ENCODE measurements at regions not wholly inside any gene's neighbourhood (a gene's known extent, or its start where the extent isn't known, plus 50 kb on each side); places are given as distances from the start of the nearest gene placed in this dataset.

DNA sequence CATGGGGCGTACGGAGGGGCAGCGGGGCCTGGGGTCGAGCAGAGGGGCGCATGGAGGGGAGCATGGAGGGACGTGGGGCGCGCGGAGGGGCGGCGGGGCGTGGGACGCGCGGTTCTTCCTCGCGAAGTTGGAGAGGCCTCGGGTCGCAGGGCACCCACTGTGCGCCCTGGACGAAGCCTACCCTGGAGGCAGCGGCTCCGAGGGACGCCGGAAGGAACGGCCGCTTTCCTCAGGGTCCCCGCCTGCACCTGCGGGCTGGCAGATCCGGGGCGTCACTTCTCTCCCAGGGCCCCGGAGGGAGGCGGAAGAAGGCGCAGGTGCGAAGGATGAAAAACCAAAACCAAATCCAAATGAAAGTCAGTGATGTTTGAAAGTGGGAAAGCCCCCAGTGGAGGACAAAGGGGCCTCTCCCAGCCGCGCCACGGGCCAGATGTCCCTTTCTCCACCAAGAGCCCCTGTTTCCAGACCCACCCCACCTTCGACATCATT, 142.1 kb upstream of the PDE10A start:
- H3K4me3 ChIP-seq (ENCODE audit: control extremely low read depth in 1 of 5, extremely low read depth in 1 of 5, insufficient read depth in 1 of 5, low read depth in 2 of 5, low read length in 4 of 5): no peak overlapping the region
- no peaks in the 10 kb centered on the region for H3K36me3 ChIP-seq (replicated peaks in 1 of 2; ENCODE audit: control extremely low read depth in 1 of 2, control insufficient read depth in 1 of 2, extremely low read depth in 1 of 2, insufficient read depth in 2 of 2, low read length in 1 of 2)
- ATAC-seq (ENCODE audit: low read depth) (no peak), DNase-seq (no peak)
- POLR2A ChIA-PET: no interaction called here
- WGBS (ENCODE audit: insufficient coverage): 25% methylated on average over 38 of the region's 39 CpGs
- H4K20me1 ChIP-seq (ENCODE audit: control insufficient read depth, insufficient read depth, low read length, poor library complexity, severe bottlenecking): no peaks in the 10 kb centered on the region
- H3K9me3 ChIP-seq (ENCODE audit: control extremely low read depth in 1 of 3, control insufficient read depth in 2 of 3, insufficient read depth in 1 of 3, low read length in 2 of 3): peaks cover 0 to 17% (median 7%) of the 10 kb centered on the region in 3 donors
- peaks cover 0 to 6% (median 2%) of the 10 kb centered on the region in 4 experiments for H3K27me3 ChIP-seq (replicated peaks in 1 of 4; ENCODE audit: control extremely low read depth in 1 of 4, control insufficient read depth in 3 of 4, insufficient read depth in 4 of 4, low read length in 3 of 4)
- H3K4me2 ChIP-seq (replicated peaks; ENCODE audit: low read depth, low read length, poor library complexity, severe bottlenecking): no peak overlapping the region
- H3K9ac ChIP-seq (ENCODE audit: low read length): no peak overlapping the region
- H3K27ac Mint-ChIP-seq: no peak overlapping the region
- H2AFZ ChIP-seq (ENCODE audit: insufficient read depth, low read depth, low read length, poor library complexity, severe bottlenecking): no peak overlapping the region
- no peak overlapping the region for H3K4me3 Mint-ChIP-seq
- no peaks in the 10 kb centered on the region for H3K4me1 ChIP-seq (ENCODE audit: control insufficient read depth in 2 of 2, insufficient read depth in 2 of 2, low read length in 2 of 2)
- peaks cover 3% of the 10 kb centered on the region for H3K9me3 Mint-ChIP-seq (ENCODE audit: insufficient read depth)
- CTCF ChIA-PET: no interaction called here
- intact Hi-C loops (cut with micrococcal nuclease): no loop called here
- H3K79me2 ChIP-seq (ENCODE audit: control insufficient read depth, insufficient read depth, low read length): no peaks in the 10 kb centered on the region
- H3K27ac ChIP-seq (ENCODE audit: low read length in 2 of 2): no peak overlapping the region
- peaks cover 25% of the 10 kb centered on the region for H3K27me3 Mint-ChIP-seq
- H3K4me1 Mint-ChIP-seq: no peaks in the 10 kb centered on the region
- TF ChIP-seq, protein P1, sequence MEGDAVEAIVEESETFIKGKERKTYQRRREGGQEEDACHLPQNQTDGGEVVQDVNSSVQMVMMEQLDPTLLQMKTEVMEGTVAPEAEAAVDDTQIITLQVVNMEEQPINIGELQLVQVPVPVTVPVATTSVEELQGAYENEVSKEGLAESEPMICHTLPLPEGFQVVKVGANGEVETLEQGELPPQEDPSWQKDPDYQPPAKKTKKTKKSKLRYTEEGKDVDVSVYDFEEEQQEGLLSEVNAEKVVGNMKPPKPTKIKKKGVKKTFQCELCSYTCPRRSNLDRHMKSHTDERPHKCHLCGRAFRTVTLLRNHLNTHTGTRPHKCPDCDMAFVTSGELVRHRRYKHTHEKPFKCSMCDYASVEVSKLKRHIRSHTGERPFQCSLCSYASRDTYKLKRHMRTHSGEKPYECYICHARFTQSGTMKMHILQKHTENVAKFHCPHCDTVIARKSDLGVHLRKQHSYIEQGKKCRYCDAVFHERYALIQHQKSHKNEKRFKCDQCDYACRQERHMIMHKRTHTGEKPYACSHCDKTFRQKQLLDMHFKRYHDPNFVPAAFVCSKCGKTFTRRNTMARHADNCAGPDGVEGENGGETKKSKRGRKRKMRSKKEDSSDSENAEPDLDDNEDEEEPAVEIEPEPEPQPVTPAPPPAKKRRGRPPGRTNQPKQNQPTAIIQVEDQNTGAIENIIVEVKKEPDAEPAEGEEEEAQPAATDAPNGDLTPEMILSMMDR (IDR thresholded peaks at IDR 0.05): no peak
- no peak for TF ChIP-seq EZH2 (IDR thresholded peaks at IDR 0.05; ENCODE audit: borderline replicate concordance, insufficient read depth, low read depth, low read length, poor library complexity, severe bottlenecking)

DNA sequence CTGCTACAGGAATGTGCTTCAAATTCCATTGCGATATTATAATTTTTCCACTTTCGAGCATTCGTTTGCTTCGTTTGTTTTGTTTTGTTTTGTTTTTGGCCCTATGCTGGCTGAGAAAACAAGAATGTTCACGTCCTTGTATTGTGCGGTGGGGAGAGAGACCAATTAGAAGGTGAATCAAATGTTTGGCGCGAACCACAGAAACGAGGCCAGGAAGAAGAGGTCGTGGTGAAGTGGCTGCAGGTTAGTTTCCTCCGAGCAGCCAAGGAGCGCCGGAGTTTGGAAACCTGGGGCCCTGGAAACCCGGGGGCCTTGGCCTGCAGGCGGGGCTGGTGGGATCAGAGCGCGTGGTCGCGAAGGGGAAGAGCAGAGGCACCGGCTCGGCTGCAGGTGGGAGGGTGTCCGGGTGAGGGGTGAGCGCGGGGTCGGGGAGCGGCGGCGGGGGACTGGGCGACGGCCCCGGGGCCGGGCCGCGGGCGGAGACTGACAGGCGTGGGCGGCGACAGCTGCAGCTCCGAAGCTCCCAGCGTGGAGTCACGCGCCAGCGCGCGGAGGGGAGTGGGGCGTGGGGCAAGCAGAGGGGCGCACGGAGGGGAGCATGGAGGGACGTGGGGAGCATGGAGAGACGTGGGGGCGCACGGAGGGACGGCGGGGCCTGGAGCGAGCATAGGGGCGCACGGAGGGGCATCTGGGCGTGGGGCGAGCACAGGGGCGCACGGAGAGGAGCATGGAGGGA, 141.5 kb upstream of the PDE10A start:
- H3K27me3 Mint-ChIP-seq: peaks cover 28% of the 10 kb centered on the region
- Histone ChIP-seq H3K9ac (ENCODE audit: low read length) (no peak overlapping the region), H3K4me2 (replicated peaks; ENCODE audit: low read depth, low read length, poor library complexity, severe bottlenecking) (no peak overlapping the region), H3K36me3 (replicated peaks in 1 of 2; ENCODE audit: control extremely low read depth in 1 of 2, control insufficient read depth in 1 of 2, extremely low read depth in 1 of 2, insufficient read depth in 2 of 2, low read length in 1 of 2) (no peaks in the 10 kb centered on the region), H3K27ac (ENCODE audit: low read length in 2 of 2) (no peak overlapping the region), H3K9me3 (ENCODE audit: control extremely low read depth in 1 of 3, control insufficient read depth in 2 of 3, insufficient read depth in 1 of 3, low read length in 2 of 3) (peaks cover 0 to 11% (median 3%) of the 10 kb centered on the region in 3 donors), H3K79me2 (ENCODE audit: control insufficient read depth, insufficient read depth, low read length) (no peaks in the 10 kb centered on the region), H3K4me1 (ENCODE audit: control insufficient read depth in 2 of 2, insufficient read depth in 2 of 2, low read length in 2 of 2) (no peaks in the 10 kb centered on the region), H3K4me3 (ENCODE audit: control extremely low read depth in 1 of 5, extremely low read depth in 1 of 5, insufficient read depth in 1 of 5, low read depth in 2 of 5, low read length in 4 of 5) (no peak overlapping the region), H3K27me3 (replicated peaks in 1 of 4; ENCODE audit: control extremely low read depth in 1 of 4, control insufficient read depth in 3 of 4, insufficient read depth in 4 of 4, low read length in 3 of 4) (peaks cover 0 to 6% (median 2%) of the 10 kb centered on the region in 4 experiments), H4K20me1 (ENCODE audit: control insufficient read depth, insufficient read depth, low read length, poor library complexity, severe bottlenecking) (no peaks in the 10 kb centered on the region), H2AFZ (ENCODE audit: insufficient read depth, low read depth, low read length, poor library complexity, severe bottlenecking) (no peak overlapping the region)
- H3K9me3 Mint-ChIP-seq (ENCODE audit: insufficient read depth): no peaks in the 10 kb centered on the region
- H3K27ac Mint-ChIP-seq: no peak overlapping the region
- POLR2A ChIA-PET: no interaction called here
- no peak for TF ChIP-seq EZH2 (IDR thresholded peaks at IDR 0.05; ENCODE audit: borderline replicate concordance, insufficient read depth, low read depth, low read length, poor library complexity, severe bottlenecking)
- TF ChIP-seq, protein P1 (IDR thresholded peaks at IDR 0.05): no peak
- 18% methylated on average over 59 of the region's 61 CpGs for WGBS (ENCODE audit: insufficient coverage)
- DNase-seq: no peak
- no peak for ATAC-seq (ENCODE audit: low read depth)
- CTCF ChIA-PET: no interaction called here
- no peak overlapping the region for H3K4me3 Mint-ChIP-seq
- H3K4me1 Mint-ChIP-seq: no peaks in the 10 kb centered on the region
- intact Hi-C loops (cut with micrococcal nuclease): no loop called here

Data from B cell (primary cell).